Hepatocyte (in vitro differentiated cells): ENCODE measurements at regions not wholly inside any gene's neighbourhood (a gene's known extent, or its start where the extent isn't known, plus 50 kb on each side); places are given as distances from the start of the nearest gene placed in this dataset.

Experiments
- DNase-seq: peaks from one replicate; pipeline ENCODE4 v3.0.0-alpha.2; 2016; ENCODE audit warnings: low spot score
- H2AFZ ChIP-seq: fragments of 200-600 bp; sonication (generic); 2 replicates; pipeline ENCODE4 v1.6.0; 2016; ENCODE audit warnings: antibody characterized with exemption, mild to moderate bottlenecking
- H3K27ac ChIP-seq: fragments of 200-600 bp; sonication (generic); 2 replicates; pipeline ENCODE4 v1.5.1; 2016; ENCODE audit warnings: mild to moderate bottlenecking
- H3K27me3 ChIP-seq: fragments of 200-600 bp; sonication (generic); 2 replicates; pipeline ENCODE4 v1.6.1; 2016
- H3K36me3 ChIP-seq: fragments of 200-600 bp; sonication (generic); replicated peaks from 2 replicates; pipeline ENCODE4 v1.5.1; 2016; ENCODE audit warnings: low read depth; ENCODE audit not compliant: insufficient read depth
- H3K4me1 ChIP-seq: fragments of 200-600 bp; sonication (generic); 2 replicates; pipeline ENCODE4 v1.5.1; 2016; ENCODE audit warnings: mild to moderate bottlenecking, moderate library complexity; ENCODE audit not compliant: insufficient read depth
- H3K4me2 ChIP-seq: fragments of 200-600 bp; sonication (generic); 2 replicates; pipeline ENCODE4 v1.6.0; 2016
- H3K4me3 ChIP-seq: fragments of 200-600 bp; sonication (generic); 2 replicates; pipeline ENCODE4 v1.5.1; 2016; ENCODE audit warnings: mild to moderate bottlenecking
- H3K79me2 ChIP-seq: fragments of 200-600 bp; sonication (generic); 2 replicates; pipeline ENCODE4 v1.6.0; 2017; ENCODE audit warnings: mild to moderate bottlenecking
- H3K9me2 ChIP-seq: fragments of 200-600 bp; sonication (generic); replicated peaks from 2 replicates; pipeline ENCODE4 v1.6.0; 2017; ENCODE audit warnings: mild to moderate bottlenecking; ENCODE audit not compliant: insufficient read depth
- H3K9me3 ChIP-seq: fragments of 200-600 bp; sonication (generic); 2 replicates; pipeline ENCODE4 v1.5.1; 2016; ENCODE audit warnings: low read depth, mild to moderate bottlenecking
- H4K20me1 ChIP-seq: fragments of 200-600 bp; sonication (generic); 2 replicates; pipeline ENCODE4 v1.6.0; 2016; ENCODE audit warnings: mild to moderate bottlenecking; ENCODE audit not compliant: insufficient read depth, poor library complexity, severe bottlenecking
- CTCF ChIP-seq: fragments of 200-600 bp; sonication (generic); IDR thresholded peaks from 2 replicates; pipeline ENCODE4 v1.5.1; 2016; ENCODE audit warnings: antibody characterized with exemption, mild to moderate bottlenecking; ENCODE audit not compliant: poor library complexity
- EZH2 ChIP-seq: fragments of 200-600 bp; sonication (generic); IDR thresholded peaks from 2 replicates; pipeline ENCODE4 v1.6.1; 2016; ENCODE audit warnings: antibody characterized with exemption, mild to moderate bottlenecking, borderline replicate concordance
- EZH2phosphoT487 ChIP-seq: fragments of 200-600 bp; sonication (generic); IDR thresholded peaks from one replicate; pipeline ENCODE4 v1.6.1; 2018; ENCODE audit warnings: antibody characterized with exemption, mild to moderate bottlenecking, low read depth, moderate library complexity; ENCODE audit not compliant: unreplicated experiment, severe bottlenecking
- WGBS: methylation state at CpG from one replicate; pipeline ENCODE4 v1.1.6; 2016; ENCODE audit warnings: low lambda C conversion rate; ENCODE audit errors: missing lambda C conversion rate; 5-methylcytosine and 5-hydroxymethylcytosine counted together

GRCh38 chr4:188839704-188840103 is 700.5 kb downstream of the TRIML1 start:
- Histone ChIP-seq H3K4me1 (no peaks in the 10 kb centered on the region), H3K4me2 (no peak overlapping the region), H3K27me3 (no peaks in the 10 kb centered on the region), H3K79me2 (no peaks in the 10 kb centered on the region), H3K36me3 (no peaks in the 10 kb centered on the region), H4K20me1 (no peaks in the 10 kb centered on the region), H2AFZ (no peak overlapping the region), H3K9me3 (no peaks in the 10 kb centered on the region), H3K4me3 (no peak overlapping the region), H3K27ac (no peak overlapping the region), H3K9me2 (no peaks in the 10 kb centered on the region)
- DNase-seq, result no peak
- no peak for TF ChIP-seq CTCF
- no peak for TF ChIP-seq EZH2phosphoT487
- TF ChIP-seq EZH2, result no peak
- WGBS, result 71% methylated on average over 1 of the region's 1 CpG

- no peaks in the 10 kb centered on the region for H4K20me1 ChIP-seq
- H3K4me1 ChIP-seq, result no peaks in the 10 kb centered on the region
- no peak overlapping the region for H3K4me2 ChIP-seq
- WGBS, result 75% methylated on average over 11 of the region's 11 CpGs
- H2AFZ ChIP-seq, result no peak overlapping the region
- no peak for DNase-seq
- H3K27me3 ChIP-seq, result no peaks in the 10 kb centered on the region
- H3K9me2 ChIP-seq, result no peaks in the 10 kb centered on the region
- H3K36me3 ChIP-seq, result no peaks in the 10 kb centered on the region
- H3K4me3 ChIP-seq, result no peak overlapping the region
- no peaks in the 10 kb centered on the region for H3K9me3 ChIP-seq
- TF ChIP-seq EZH2phosphoT487 (no peak), CTCF (no peak), EZH2 (no peak)
- no peak overlapping the region for H3K27ac ChIP-seq
- H3K79me2 ChIP-seq, result no peaks in the 10 kb centered on the region
Measured at GRCh38 chr4:188841523-188841922, 702.3 kb downstream of the TRIML1 start.

GRCh38 chr4:188854436-188854835 is 715.2 kb downstream of the TRIML1 start:
- H4K20me1 ChIP-seq, result no peaks in the 10 kb centered on the region
- H2AFZ ChIP-seq, result no peak overlapping the region
- no peak for DNase-seq
- H3K9me2 ChIP-seq, result no peaks in the 10 kb centered on the region
- 67% methylated on average over 1 of the region's 1 CpG for WGBS
- no peak overlapping the region for H3K4me3 ChIP-seq
- H3K4me1 ChIP-seq, result no peaks in the 10 kb centered on the region
- H3K27me3 ChIP-seq, result no peaks in the 10 kb centered on the region
- H3K9me3 ChIP-seq, result peaks cover 9% of the 10 kb centered on the region
- H3K36me3 ChIP-seq, result no peaks in the 10 kb centered on the region
- no peak overlapping the region for H3K4me2 ChIP-seq
- no peak overlapping the region for H3K27ac ChIP-seq
- H3K79me2 ChIP-seq, result no peaks in the 10 kb centered on the region
- TF ChIP-seq EZH2phosphoT487 (no peak), EZH2 (no peak), CTCF (no peak)

- no peak overlapping the region for H2AFZ ChIP-seq
- no peaks in the 10 kb centered on the region for H3K79me2 ChIP-seq
- H4K20me1 ChIP-seq, result no peaks in the 10 kb centered on the region
- H3K36me3 ChIP-seq, result no peaks in the 10 kb centered on the region
- no peaks in the 10 kb centered on the region for H3K9me3 ChIP-seq
- no peak overlapping the region for H3K4me3 ChIP-seq
- no peaks in the 10 kb centered on the region for H3K9me2 ChIP-seq
- no peak for DNase-seq
- no peak overlapping the region for H3K4me2 ChIP-seq
- no peak overlapping the region for H3K27ac ChIP-seq
- TF ChIP-seq EZH2 (no peak), CTCF (no peak), EZH2phosphoT487 (no peak)
- WGBS, result 0% methylated on average over 1 of the region's 1 CpG
- no peaks in the 10 kb centered on the region for H3K4me1 ChIP-seq
- H3K27me3 ChIP-seq, result no peaks in the 10 kb centered on the region
Measured at GRCh38 chr4:188858696-188859095, 719.5 kb downstream of the TRIML1 start.
